ENCODE measurements at regions not wholly inside any gene's neighbourhood (a gene's known extent, or its start where the extent isn't known, plus 50 kb on each side); places are given as distances from the start of the nearest gene placed in this dataset.

- peak; percentile 20 for DNase-seq (ENCODE audit: low spot score)
These were observed 179.6 kb downstream of the LMO4 start for GRCh38 chr1:87508247-87508787.

DNA sequence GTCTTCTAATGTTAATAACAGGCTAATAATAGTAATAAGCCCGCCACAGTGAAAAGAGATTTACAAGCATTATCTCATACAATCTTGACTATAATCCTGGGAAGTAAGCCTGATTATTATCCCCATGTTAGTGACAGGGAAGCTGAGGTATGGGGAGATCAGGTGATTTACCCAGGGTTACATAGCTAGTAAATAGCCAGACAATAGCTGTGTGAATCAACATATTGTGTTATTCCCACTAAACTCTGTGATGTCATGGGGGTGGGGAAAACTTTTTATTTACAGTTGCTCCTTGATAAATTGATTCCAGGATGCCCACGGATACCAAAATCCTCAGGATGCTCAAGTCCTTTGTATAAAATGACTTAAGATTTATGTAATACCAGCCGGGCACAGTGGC, 181.9 kb downstream of the LMO4 start:
- no peak for DNase-seq (ENCODE audit: low spot score)

- DNase-seq (ENCODE audit: low spot score): no peak
These were observed 182.8 kb downstream of the LMO4 start for GRCh38 chr1:87511449-87511848.

DNA sequence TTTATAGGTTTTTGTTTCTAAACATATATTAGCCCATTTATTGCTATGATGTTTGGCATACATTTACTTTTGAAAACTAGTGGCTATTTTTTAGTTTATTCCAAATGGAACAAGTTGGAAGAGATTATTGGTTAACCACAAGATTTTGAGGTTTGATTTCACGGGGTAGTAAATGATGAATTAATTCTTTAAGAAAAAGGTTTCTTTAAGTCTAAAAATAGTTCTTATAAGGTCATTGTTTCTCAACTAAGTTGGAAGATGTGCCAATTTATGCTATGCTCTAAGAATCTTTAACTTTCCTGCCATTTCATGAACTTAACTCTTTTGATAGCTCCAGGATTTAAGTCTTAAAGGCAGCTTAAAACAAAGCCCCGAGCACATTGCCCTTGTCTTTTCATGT, 183.8 kb downstream of the LMO4 start:
- no peak for DNase-seq (ENCODE audit: low spot score)

- DNase-seq (ENCODE audit: low spot score): no peak
These were observed 184.6 kb downstream of the LMO4 start for GRCh38 chr1:87513255-87513654.

DNA sequence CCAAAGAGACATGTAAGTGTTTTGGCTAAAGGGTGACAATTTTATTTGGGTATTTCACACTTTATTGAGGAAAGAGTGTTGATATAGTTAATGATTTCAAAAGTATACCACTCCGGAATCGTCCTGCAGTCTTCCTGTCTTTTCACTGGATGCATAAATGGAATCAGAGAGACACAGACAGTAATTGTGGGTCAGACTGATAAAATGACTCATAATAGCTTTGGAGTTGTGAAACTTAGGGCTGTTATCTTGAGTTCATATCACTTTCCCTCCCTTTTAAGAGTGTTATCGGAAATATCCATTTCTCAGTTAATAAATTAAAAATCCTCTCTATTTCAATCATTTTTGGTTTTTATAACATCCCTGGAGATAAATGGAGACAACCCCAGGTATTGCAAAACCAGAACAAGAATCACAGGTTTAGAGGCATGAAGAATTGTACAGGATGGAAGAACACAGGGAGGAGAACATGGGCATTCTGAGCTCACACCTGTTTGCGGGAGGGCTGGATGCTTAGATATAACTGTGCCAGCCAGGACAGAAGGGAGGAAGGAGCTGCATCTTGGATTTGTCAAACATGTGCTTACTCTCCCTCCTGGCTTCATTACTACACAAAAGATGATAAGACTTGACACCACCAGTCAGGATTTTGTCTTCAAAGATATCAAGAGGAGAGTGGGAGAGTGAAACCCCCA, 185.4 kb downstream of the LMO4 start:
- DNase-seq (ENCODE audit: low spot score): no peak

- DNase-seq (ENCODE audit: low spot score): peak; percentile 47
These were observed 187.1 kb downstream of the LMO4 start for GRCh38 chr1:87515781-87516180.

- no peak for DNase-seq (ENCODE audit: low spot score)
These were observed 190.1 kb downstream of the LMO4 start for GRCh38 chr1:87518794-87519193.

- no peak for DNase-seq (ENCODE audit: low spot score)
These were observed 192.8 kb downstream of the LMO4 start for GRCh38 chr1:87521452-87521851.

GRCh38 chr1:87523466-87523865, 194.8 kb downstream of the LMO4 start:
- no peak for DNase-seq (ENCODE audit: low spot score)

GRCh38 chr1:87524021-87524754, 195.5 kb downstream of the LMO4 start:
- no peak for DNase-seq (ENCODE audit: low spot score)

DNA sequence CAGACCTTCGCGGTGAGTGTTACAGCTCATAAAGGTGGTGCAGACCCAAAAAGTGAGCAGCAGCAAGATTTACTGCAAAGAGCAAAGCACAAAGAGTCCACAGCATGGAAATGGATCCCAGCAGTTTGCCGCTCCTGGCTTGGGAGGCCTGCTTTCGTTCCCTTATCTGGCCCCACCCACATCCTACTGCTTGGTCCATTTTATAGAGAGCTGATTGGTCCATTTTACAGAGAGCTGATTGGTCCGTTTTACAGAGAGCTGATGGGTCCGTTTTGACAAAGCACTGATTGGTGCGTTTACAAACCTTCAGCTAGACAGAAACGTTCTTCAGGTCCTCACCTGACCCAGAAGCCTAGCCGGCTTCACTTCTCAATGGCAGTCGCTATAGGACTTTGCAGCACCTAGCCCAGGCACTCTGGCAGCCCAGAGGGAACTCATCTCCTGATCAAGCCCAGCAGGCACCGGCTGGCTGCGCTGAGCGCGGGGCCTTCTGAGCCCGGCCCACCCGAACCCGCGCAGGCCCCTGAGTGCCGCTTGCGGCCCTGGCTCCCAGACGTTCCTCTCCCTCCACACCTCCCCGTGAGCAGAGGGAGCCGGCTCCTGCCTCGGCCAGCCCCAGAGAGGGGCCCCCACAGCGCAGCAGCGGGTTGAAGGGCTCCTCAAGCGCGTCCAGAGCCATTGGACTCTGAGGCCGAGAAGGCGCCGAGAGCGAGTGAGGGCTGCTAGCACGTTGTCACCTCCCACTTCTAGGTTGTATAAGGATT, 200.3 kb downstream of the LMO4 start:
- no peak for DNase-seq (ENCODE audit: low spot score)

- DNase-seq (ENCODE audit: low spot score): no peak
These were observed 201.5 kb downstream of the LMO4 start for GRCh38 chr1:87530042-87530807.

GRCh38 chr1:87535551-87535950, 206.9 kb downstream of the LMO4 start:
- no peak for DNase-seq (ENCODE audit: low spot score)

DNA sequence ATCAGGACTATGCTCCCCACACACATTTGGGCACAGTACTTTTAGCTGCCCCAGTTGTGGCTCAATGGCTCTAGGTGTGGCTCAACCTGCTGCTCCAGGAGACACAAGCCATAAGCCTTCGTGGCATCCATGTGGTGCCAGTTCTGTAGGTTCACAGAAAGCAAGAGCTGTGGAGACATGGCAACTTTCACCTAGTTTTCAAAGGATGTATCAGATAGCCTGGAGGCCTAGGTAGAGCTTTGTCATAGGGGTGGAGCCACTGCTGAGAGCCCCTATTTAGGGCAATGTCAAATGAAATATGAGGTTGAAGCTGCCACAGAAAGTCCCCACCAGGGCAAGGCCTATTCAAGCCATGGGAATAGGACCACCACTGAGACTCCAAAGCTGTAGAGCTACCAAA, 210.5 kb downstream of the LMO4 start:
- no peak for DNase-seq (ENCODE audit: low spot score)

DNA sequence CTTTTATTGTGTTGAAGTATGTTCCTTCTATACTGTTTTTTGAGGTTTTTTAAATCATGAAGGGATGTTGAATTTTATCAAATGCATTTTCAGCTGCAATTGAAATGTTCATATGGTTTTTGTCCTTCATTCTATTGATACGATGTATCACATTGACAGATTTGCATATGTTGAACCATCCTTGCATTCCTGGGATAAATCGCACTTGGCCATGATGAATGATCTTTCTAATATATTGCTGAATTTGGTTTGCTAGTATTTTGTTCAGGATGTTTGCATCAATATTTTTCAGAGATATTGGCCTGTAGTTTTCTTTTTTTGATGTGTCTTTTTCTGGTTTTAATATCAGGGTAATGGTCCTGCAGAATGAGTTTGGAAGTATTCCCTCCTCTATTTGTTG, 214.0 kb downstream of the LMO4 start:
- no peak for DNase-seq (ENCODE audit: low spot score)

DNA sequence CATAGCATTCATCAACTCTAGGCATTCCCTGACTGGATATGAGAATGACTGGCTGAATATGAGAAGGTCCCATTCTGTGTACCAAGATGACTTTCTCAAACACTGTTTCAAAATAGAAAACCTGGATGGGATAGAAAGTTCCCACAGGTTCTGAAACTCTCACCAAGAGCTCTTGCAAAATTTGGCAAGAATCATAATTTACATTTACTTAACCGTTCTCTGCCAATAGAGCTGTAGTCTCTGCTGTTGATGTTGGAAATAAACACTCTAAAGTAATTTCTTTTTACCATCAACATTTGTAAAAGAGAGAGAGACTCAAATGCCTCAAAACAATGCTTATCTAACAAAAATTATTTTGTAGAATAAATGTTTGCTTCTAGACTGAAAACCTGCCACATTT, 221.1 kb downstream of the LMO4 start:
- no peak for DNase-seq (ENCODE audit: low spot score)

DNA sequence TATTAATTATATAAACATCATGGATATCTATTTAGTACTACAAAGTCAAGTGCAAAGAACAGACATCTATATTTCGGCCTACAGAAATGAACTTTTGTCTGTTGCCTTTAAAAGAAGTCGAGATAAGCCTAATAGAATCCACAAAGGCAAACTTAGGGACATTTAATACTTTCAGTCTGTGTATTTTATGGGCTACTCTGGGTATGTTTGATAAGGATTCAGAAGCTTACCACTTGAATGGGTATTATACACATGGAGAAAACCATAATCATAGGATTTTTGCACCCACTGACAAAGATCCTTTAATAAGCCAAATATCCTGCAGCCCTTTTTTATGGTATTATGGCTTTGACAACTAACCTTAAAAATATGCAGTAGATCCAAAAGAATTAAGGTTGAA, 224.8 kb downstream of the LMO4 start:
- DNase-seq (ENCODE audit: low spot score): no peak

DNA sequence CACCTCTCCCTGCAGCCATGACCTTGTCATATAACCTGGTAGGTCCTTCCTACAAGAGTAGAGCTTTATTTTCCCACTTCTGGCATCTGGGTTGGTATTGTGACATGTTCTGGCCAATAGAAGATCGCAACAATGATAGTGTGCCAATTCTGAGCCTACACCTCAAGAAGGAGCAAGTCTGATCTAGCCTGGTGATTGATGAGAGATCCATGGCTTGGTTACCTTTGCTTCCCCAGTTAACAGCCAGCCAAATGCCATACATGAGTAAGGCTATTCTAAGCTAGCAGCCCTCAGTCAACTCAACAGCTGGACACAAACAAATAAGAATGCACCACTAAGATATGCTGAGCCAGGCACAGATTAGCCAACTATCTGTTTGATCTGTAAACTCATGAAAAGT, 226.7 kb downstream of the LMO4 start:
- DNase-seq (ENCODE audit: low spot score): no peak

- DNase-seq (ENCODE audit: low spot score): no peak
These were observed 227.6 kb downstream of the LMO4 start for GRCh38 chr1:87556326-87556725.

DNA sequence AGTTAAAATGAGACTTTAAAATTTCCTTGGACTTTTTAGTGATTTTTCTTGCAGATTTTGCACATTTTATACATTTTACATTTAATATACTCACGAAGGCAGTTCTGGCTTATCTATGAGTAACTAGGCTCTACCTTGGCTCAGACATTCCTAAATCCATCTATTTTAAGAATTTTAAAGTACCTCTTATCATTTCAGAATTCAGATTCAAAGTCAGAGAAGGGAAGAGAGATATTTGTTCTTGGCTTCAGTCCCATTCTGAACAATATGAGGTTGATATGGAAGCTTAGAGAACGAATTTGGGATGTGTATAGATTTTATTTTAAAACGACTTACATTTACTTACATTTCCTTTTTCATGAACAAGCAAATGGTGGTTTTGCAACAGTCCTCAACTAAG, 230.2 kb downstream of the LMO4 start:
- no peak for DNase-seq (ENCODE audit: low spot score)

DNA sequence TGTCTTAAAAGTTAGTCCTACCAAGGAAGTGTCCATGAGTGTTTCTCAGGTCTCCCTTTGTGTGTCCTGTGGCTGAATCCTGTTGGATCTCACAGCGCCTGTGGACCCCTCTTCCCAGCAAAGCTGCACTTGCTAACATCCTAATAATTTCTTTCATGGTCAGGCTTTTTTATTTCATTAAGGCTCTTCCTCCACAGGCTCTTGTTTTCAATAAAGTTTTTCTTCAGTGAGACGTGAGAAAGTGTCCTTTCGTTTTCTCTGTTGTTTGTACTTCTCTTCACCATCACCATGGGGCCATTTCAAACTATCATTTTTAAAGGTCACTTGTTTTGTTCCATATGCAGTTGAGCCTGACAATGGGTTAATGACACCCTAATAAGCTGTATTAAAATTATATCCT, 231.5 kb downstream of the LMO4 start:
- no peak for DNase-seq (ENCODE audit: low spot score)

All from GM03348 (cell line).